Lower leg skin (tissue), 3 donors: ENCODE measurements at regions not wholly inside any gene's neighbourhood (a gene's known extent, or its start where the extent isn't known, plus 50 kb on each side); places are given as distances from the start of the nearest gene placed in this dataset.

ENCODE experiments used
- CTCF ChIP-seq, 3 donors: fragments of 450-650 bp; IDR thresholded peaks; one replicate each; pipeline ENCODE4 v1.5.1; 2016; ENCODE audit warnings: antibody characterized with exemption in 3 of 3, mild to moderate bottlenecking in 3 of 3, moderate library complexity in 2 of 3
- POLR2A ChIP-seq, 2 donors: fragments of 450-650 bp; IDR thresholded peaks; one replicate each; pipeline ENCODE4 v1.6.1; 2016 to 2017; ENCODE audit warnings: antibody characterized with exemption in 2 of 2, mild to moderate bottlenecking in 1 of 2, moderate library complexity in 1 of 2

- TF ChIP-seq CTCF (IDR thresholded peaks at IDR 0.05) (no peak), POLR2A (IDR thresholded peaks at IDR 0.05) (no peak)
Observed at GRCh38 chr4:82140422-82140821, 233.4 kb downstream of the HNRNPD start.
